Suprapubic skin (tissue), 3 donors: ENCODE measurements at regions not wholly inside any gene's neighbourhood (a gene's known extent, or its start where the extent isn't known, plus 50 kb on each side); places are given as distances from the start of the nearest gene placed in this dataset.

Source experiments
- CTCF ChIP-seq, 2 donors: fragments of 200-600 bp in 1 of 2; fragments of 450-650 bp in 1 of 2; sonication (generic) in 1 of 2; IDR thresholded peaks; one replicate each; pipeline ENCODE4 v1.5.1; 2016 to 2019; ENCODE audit warnings: antibody characterized with exemption in 2 of 2, mild to moderate bottlenecking in 1 of 2, moderate library complexity in 1 of 2
- EP300 ChIP-seq: sonication (generic); formaldehyde crosslinking; IDR thresholded peaks from one replicate; pipeline ENCODE4 v1.6.1; 2017; ENCODE audit warnings: antibody characterized with exemption
- POLR2A ChIP-seq, 2 donors: fragments of 450-650 bp; IDR thresholded peaks; one replicate each; pipeline ENCODE4 v1.6.1; 2017; ENCODE audit warnings: antibody characterized with exemption in 2 of 2, mild to moderate bottlenecking in 2 of 2, moderate library complexity in 2 of 2

DNA sequence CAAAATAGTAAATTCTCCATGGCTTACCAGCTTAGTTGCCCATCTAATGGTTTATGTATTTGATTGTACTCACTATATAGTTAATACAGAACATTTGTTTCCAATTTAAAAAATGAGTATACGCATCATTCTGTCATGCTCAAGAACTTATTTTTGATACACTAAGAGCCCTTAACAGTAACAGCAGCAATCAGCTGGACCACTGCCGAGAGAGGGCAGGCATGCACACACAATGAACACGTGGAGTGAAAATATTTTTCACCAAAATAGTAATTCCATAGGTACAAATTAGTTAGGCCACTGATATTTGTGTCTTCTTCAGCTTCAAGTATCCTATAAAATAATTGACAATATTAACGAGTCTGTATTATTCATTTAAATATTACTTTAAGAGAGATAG is 109.9 kb downstream of the KLF12 start:
- TF ChIP-seq CTCF (IDR thresholded peaks at IDR 0.05) (no peak), EP300 (no peak), POLR2A (IDR thresholded peaks at IDR 0.05) (no peak)
